C4-2B (cell line): ENCODE measurements at regions not wholly inside any gene's neighbourhood (a gene's known extent, or its start where the extent isn't known, plus 50 kb on each side); places are given as distances from the start of the nearest gene placed in this dataset.
"Not testable (repeated sequence)": the region's sequence is repeated elsewhere in the genome, so short reads cannot be mapped to it uniquely, and the experiment has no call there.

ENCODE experiments used
- H3K27ac ChIP-seq: fragments of 450-650 bp; 2 replicates; pipeline ENCODE4 v1.5.1; 2017
- ZFX ChIP-seq: fragments of 450-650 bp; IDR thresholded peaks from 2 replicates; pipeline ENCODE4 v1.6.1; 2017
- TF ChIP-seq, protein P1 (sequence below): fragments of 450-650 bp; conservative IDR thresholded peaks from 2 replicates; pipeline ENCODE4 v1.5.1; 2017; ENCODE audit warnings: mild to moderate bottlenecking

DNA sequence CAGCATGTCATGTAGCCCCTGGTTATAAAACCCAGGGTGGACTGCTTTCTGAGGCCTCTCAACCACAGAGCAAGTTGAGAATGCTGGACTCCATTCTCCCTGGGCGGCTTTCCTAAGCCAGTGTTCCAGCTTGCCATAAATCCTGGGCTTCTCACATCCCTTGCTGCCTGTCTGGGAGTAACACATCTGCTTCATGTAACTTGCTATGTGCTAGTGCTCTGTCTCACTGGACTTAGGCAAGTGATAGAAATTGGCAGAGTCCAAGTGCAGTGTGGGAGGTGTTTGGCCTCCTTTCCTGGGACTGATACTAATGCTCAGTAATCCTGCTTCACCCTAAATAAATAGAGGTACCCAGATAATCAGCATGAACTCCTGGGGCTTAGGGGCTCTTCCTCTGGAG lies 277.1 kb upstream of the POM121L12 start:
- no peak overlapping the region for H3K27ac ChIP-seq
- no peak for TF ChIP-seq ZFX

- TF ChIP-seq, protein P1, sequence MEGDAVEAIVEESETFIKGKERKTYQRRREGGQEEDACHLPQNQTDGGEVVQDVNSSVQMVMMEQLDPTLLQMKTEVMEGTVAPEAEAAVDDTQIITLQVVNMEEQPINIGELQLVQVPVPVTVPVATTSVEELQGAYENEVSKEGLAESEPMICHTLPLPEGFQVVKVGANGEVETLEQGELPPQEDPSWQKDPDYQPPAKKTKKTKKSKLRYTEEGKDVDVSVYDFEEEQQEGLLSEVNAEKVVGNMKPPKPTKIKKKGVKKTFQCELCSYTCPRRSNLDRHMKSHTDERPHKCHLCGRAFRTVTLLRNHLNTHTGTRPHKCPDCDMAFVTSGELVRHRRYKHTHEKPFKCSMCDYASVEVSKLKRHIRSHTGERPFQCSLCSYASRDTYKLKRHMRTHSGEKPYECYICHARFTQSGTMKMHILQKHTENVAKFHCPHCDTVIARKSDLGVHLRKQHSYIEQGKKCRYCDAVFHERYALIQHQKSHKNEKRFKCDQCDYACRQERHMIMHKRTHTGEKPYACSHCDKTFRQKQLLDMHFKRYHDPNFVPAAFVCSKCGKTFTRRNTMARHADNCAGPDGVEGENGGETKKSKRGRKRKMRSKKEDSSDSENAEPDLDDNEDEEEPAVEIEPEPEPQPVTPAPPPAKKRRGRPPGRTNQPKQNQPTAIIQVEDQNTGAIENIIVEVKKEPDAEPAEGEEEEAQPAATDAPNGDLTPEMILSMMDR, result no peak
- no peak for TF ChIP-seq ZFX
- H3K27ac ChIP-seq, result no peak overlapping the region
These were observed 281.6 kb upstream of the POM121L12 start for GRCh38 chr7:52753855-52754254.

DNA sequence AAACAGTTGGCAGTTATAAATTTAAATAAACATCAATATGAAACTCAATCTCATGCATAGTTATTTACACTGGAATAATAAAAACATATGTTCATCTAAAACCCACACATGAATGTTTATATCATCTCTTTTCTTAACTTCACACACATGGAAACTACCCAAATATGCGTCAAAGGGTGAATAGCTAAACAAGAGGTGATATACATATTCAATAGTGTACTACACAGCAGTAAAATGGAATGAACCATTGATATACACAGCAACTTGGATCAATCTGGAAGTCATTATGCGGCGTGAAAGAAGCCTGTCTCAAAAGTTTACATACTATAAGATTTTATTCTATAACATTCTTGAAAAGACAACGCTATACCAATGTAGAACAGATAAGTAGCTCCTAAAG lies 282.5 kb upstream of the POM121L12 start:
- H3K27ac ChIP-seq, result no peak overlapping the region
- TF ChIP-seq, protein P1, result no peak
- TF ChIP-seq ZFX, result no peak

- no peak overlapping the region for H3K27ac ChIP-seq
- TF ChIP-seq, protein P1, result peak; percentile 46
- TF ChIP-seq ZFX, result no peak
These were observed 285.6 kb upstream of the POM121L12 start for GRCh38 chr7:52749880-52750279.

- TF ChIP-seq ZFX, result no peak
- TF ChIP-seq, protein P1, result no peak
These were observed 287.6 kb upstream of the POM121L12 start for GRCh38 chr7:52747817-52748216.

DNA sequence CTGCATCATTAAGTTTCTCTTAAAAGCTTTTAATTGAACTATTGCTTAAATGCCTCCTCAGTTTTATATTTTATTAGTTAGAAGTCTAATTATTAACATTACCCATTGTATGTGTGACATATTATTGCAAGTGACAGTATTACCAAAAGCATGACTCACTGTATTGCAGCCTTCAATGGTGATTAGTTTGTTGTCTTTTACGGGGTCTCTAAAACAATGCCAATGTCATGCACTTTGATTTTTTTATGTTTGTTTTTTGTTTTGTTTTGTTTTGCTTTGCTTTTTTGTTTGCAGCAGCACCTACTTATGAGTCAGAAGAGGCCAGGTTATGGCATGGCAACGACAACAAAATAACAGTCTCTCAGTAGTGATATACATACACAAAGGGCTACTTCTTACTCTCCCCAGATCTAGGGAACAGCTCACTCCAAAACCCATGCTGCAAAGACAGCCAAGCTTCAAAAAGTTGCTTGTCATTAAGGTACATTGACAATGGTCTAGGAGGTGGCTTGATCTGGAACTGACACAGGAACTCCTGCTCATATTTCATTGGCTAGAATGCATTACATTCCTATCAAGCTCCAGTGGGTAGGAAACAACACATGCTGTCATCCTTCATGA lies 293.7 kb upstream of the POM121L12 start:
- TF ChIP-seq, protein P1, result no peak
- H3K27ac ChIP-seq, result no peak overlapping the region

More at GRCh38 chr7:52747817-52748216, 287.6 kb upstream of the POM121L12 start:
- no peak overlapping the region for H3K27ac ChIP-seq

DNA sequence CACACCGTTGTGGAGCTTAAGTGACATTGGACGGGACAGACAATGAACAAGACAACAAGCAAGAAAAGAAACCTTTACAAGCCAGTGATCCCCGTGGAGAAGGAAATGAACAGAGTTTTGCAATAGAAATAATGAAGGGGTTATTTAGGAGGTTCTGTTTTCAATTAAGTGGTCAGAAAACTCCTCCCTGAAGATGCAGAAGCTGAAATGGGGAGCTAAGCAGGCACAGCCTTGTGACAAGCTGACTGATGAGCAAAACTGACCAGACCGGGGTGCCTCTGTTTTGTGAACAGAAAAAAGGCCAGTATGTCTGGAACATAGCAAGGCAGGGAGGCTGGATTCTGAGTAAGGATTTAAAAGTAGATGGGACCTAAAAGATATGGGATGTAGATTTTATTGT lies 299.8 kb upstream of the POM121L12 start:
- no peak overlapping the region for H3K27ac ChIP-seq
- no peak for TF ChIP-seq ZFX
- TF ChIP-seq, protein P1, result no peak

GRCh38 chr7:52728683-52729082 lies 306.8 kb upstream of the POM121L12 start:
- H3K27ac ChIP-seq, result not testable (repeated sequence)
